PC-9 (cell line): ENCODE measurements at regions not wholly inside any gene's neighbourhood (a gene's known extent, or its start where the extent isn't known, plus 50 kb on each side); places are given as distances from the start of the nearest gene placed in this dataset.

Experiments
- BruUV-seq: library from RNA; stranded (reverse); fragments of 400-500 nt; replicated peaks from 2 replicates; lab custom pipeline; 2021; lab: Mats Ljungman, UMichigan
- CTCF ChIA-PET: fragments of 300-600 bp; sonication (Branson Sonifier 250); formaldehyde crosslinking; loops from one replicate; lab custom pipeline; 2022; ENCODE audit warnings: antibody characterized with exemption; lab: Charles Lee
- POLR2A ChIA-PET: fragments of 300-600 bp; sonication (Branson Sonifier 250); formaldehyde crosslinking; loops from one replicate; lab custom pipeline; 2022; ENCODE audit warnings: antibody characterized with exemption; ENCODE audit not compliant: unreplicated experiment; lab: Charles Lee
- DNase-seq, 2 experiments: peaks; one replicate each; pipeline versions ENCODE4 v3.0.0 to v3.0.0-alpha.2; 2015 to 2022; ENCODE audit warnings: mixed read lengths in 1 of 2
- H2AFZ ChIP-seq: fragments of 200-600 bp; sonication (generic); 2 replicates; pipeline ENCODE4 v1.8.1; 2017; ENCODE audit warnings: antibody characterized with exemption
- H3F3A ChIP-seq: fragments of 200-600 bp; sonication (generic); 2 replicates; pipeline ENCODE4 v1.8.1; 2017; ENCODE audit warnings: antibody characterized with exemption, mild to moderate bottlenecking, low read depth; ENCODE audit not compliant: insufficient read depth
- H3K27ac ChIP-seq: fragments of 200-600 bp; sonication (generic); 2 replicates; pipeline ENCODE4 v1.6.1; 2016; ENCODE audit warnings: mixed run types
- H3K27me3 ChIP-seq: fragments of 200-600 bp; sonication (generic); 2 replicates; pipeline ENCODE4 v1.6.1; 2016; ENCODE audit warnings: low read depth, mixed run types; ENCODE audit not compliant: insufficient read depth
- H3K36me3 ChIP-seq: fragments of 200-600 bp; sonication (generic); 2 replicates; pipeline ENCODE4 v1.6.1; 2016; ENCODE audit warnings: low read depth, mixed run types
- H3K4me1 ChIP-seq: fragments of 200-600 bp; sonication (generic); replicated peaks from 2 replicates; pipeline ENCODE4 v1.6.1; 2016; ENCODE audit warnings: mixed run types; ENCODE audit not compliant: insufficient read depth
- H3K4me2 ChIP-seq: fragments of 200-600 bp; sonication (generic); 2 replicates; pipeline ENCODE4 v1.6.1; 2017; ENCODE audit warnings: mixed run types
- H3K4me3 ChIP-seq: fragments of 200-600 bp; sonication (generic); 2 replicates; pipeline ENCODE4 v1.6.1; 2016; ENCODE audit warnings: mixed run types
- H3K79me2 ChIP-seq: fragments of 200-600 bp; sonication (generic); 2 replicates; pipeline ENCODE4 v1.6.1; 2017; ENCODE audit warnings: low read depth, mixed run types
- H3K9me2 ChIP-seq: fragments of 200-600 bp; sonication (generic); 2 replicates; pipeline ENCODE4 v1.8.1; 2017; ENCODE audit warnings: mild to moderate bottlenecking; ENCODE audit not compliant: insufficient read depth
- H3K9me3 ChIP-seq: fragments of 200-600 bp; sonication (generic); 2 replicates; pipeline ENCODE4 v1.8.1; 2016; ENCODE audit warnings: low read depth; ENCODE audit not compliant: insufficient read depth
- H4K20me1 ChIP-seq: fragments of 200-600 bp; sonication (generic); 2 replicates; pipeline ENCODE4 v1.8.1; 2017; ENCODE audit not compliant: insufficient read depth
- CTCF ChIP-seq: fragments of 200-600 bp; sonication (generic); conservative IDR thresholded peaks from 2 replicates; pipeline ENCODE4 v1.6.1; 2017; ENCODE audit warnings: mixed run types, antibody characterized with exemption, mild to moderate bottlenecking, moderate library complexity
- EZH2 ChIP-seq: fragments of 200-600 bp; sonication (generic); IDR thresholded peaks from 2 replicates; pipeline ENCODE4 v1.8.0; 2017; ENCODE audit warnings: antibody characterized with exemption, low read depth
- intact Hi-C: fragments of 100-400 bp; cut with micrococcal nuclease; formaldehyde crosslinking; loops from one replicate; pipeline ENCODE4 v1.10.0; 2022; ENCODE audit not compliant: unreplicated experiment

- no TSS peak for BruUV-seq
- TF ChIP-seq CTCF (no peak), EZH2 (no peak)
- POLR2A ChIA-PET: no interaction called here
Measured at GRCh38 chr6:98131290-98131990, 702.9 kb upstream of the POU3F2 start.

GRCh38 chr6:98136333-98136732 is 698.0 kb upstream of the POU3F2 start:
- ChIA-PET POLR2A (no interaction called here), CTCF (no interaction called here)
- no peaks in the 10 kb centered on the region for H3K79me2 ChIP-seq
- H3K9me2 ChIP-seq: no peaks in the 10 kb centered on the region
- intact Hi-C loops: no loop called here
- H4K20me1 ChIP-seq: no peaks in the 10 kb centered on the region
- no peaks in the 10 kb centered on the region for H3K27me3 ChIP-seq
- no peak overlapping the region for H2AFZ ChIP-seq
- DNase-seq: no peak
- H3K27ac ChIP-seq: no peak overlapping the region
- H3K36me3 ChIP-seq: no peaks in the 10 kb centered on the region
- no peak overlapping the region for H3K4me2 ChIP-seq
- BruUV-seq: no TSS peak
- H3K4me1 ChIP-seq: no peaks in the 10 kb centered on the region
- H3F3A ChIP-seq: no peaks in the 10 kb centered on the region
- no peaks in the 10 kb centered on the region for H3K9me3 ChIP-seq
- TF ChIP-seq EZH2 (no peak), CTCF (no peak)
- no peak overlapping the region for H3K4me3 ChIP-seq

More at GRCh38 chr6:98131290-98131990, 702.9 kb upstream of the POU3F2 start:
- CTCF ChIA-PET: no interaction called here
- no peak overlapping the region for H2AFZ ChIP-seq
- no peaks in the 10 kb centered on the region for H3K79me2 ChIP-seq
- H4K20me1 ChIP-seq: no peaks in the 10 kb centered on the region
- H3K27me3 ChIP-seq: no peaks in the 10 kb centered on the region
- H3K27ac ChIP-seq: no peak overlapping the region
- peaks cover 5% of the 10 kb centered on the region; the same call in 1 of the 2 replicates for H3K9me2 ChIP-seq
- no peaks in the 10 kb centered on the region for H3K9me3 ChIP-seq
- H3K36me3 ChIP-seq: no peaks in the 10 kb centered on the region
- no peaks in the 10 kb centered on the region for H3F3A ChIP-seq
- no peak for DNase-seq
- intact Hi-C loops: no loop called here
- no peak overlapping the region for H3K4me2 ChIP-seq
- no peak overlapping the region for H3K4me3 ChIP-seq
- no peaks in the 10 kb centered on the region for H3K4me1 ChIP-seq

GRCh38 chr6:98137391-98137790 is 697.0 kb upstream of the POU3F2 start:
- no TSS peak for BruUV-seq
- H3K4me2 ChIP-seq: no peak overlapping the region
- no peaks in the 10 kb centered on the region for H3K79me2 ChIP-seq
- no peaks in the 10 kb centered on the region for H3K9me2 ChIP-seq
- H3K4me1 ChIP-seq: no peaks in the 10 kb centered on the region
- ChIA-PET CTCF (no interaction called here), POLR2A (no interaction called here)
- no peak for DNase-seq
- H3K27ac ChIP-seq: no peak overlapping the region
- H3K36me3 ChIP-seq: no peaks in the 10 kb centered on the region
- intact Hi-C loops: no loop called here
- H4K20me1 ChIP-seq: no peaks in the 10 kb centered on the region
- no peak overlapping the region for H2AFZ ChIP-seq
- no peaks in the 10 kb centered on the region for H3K27me3 ChIP-seq
- TF ChIP-seq EZH2: no peak
- no peak for TF ChIP-seq CTCF
- no peak overlapping the region for H3K4me3 ChIP-seq
- H3K9me3 ChIP-seq: no peaks in the 10 kb centered on the region
- no peaks in the 10 kb centered on the region for H3F3A ChIP-seq
